ENCODE measurements at regions not wholly inside any gene's neighbourhood (a gene's known extent, or its start where the extent isn't known, plus 50 kb on each side); places are given as distances from the start of the nearest gene placed in this dataset.

GRCh38 chr5:118441956-118442355 is 546.4 kb downstream of the DTWD2 start (continued):
- no peak for TF ChIP-seq CREB1 (IDR thresholded peaks at IDR 0.05; ENCODE audit: low read depth)
- TF ChIP-seq HDAC6 (IDR thresholded peaks at IDR 0.05; ENCODE audit: unreplicated experiment), result no peak
- no peak for TF ChIP-seq FOS (IDR thresholded peaks at IDR 0.05; ENCODE audit: borderline replicate concordance, extremely low read depth, insufficient read length)

- ChIA-PET SMC1A (ENCODE audit: uncharacterized antibody, unreplicated experiment) (no interaction called here), RAD21 (ENCODE audit: unreplicated experiment) (no interaction called here), POLR2A (interaction anchor here (0.6 kb wide), 1 partner anchor 25 kb away, joined by 5 read pairs; no protein-coding TSS in a partner anchor), CTCF (interaction anchor here (1.6 kb wide), 1 partner anchor 10 kb away, joined by 3 read pairs; no protein-coding TSS in a partner anchor)
- Histone ChIP-seq H3K36me3 (ENCODE audit: control insufficient read depth in 2 of 2, insufficient read depth in 2 of 2, low read length in 1 of 2) (no peaks in the 10 kb centered on the region), H4K20me1 (ENCODE audit: control insufficient read depth, insufficient read depth) (no peaks in the 10 kb centered on the region), H2AFZ (ENCODE audit: control insufficient read depth, low read depth, low read length) (no peak overlapping the region), H3K9ac (ENCODE audit: control insufficient read depth, insufficient read depth, low read length) (no peak overlapping the region), H3K9me3 (replicated peaks; ENCODE audit: control insufficient read depth, insufficient read depth, low read length) (no peaks in the 10 kb centered on the region), H3K4me3 (no peak overlapping the region), H3K27me3 (replicated peaks in 1 of 2; ENCODE audit: control insufficient read depth in 2 of 2, insufficient read depth in 2 of 2, low read length in 1 of 2) (no peaks in the 10 kb centered on the region), H3K4me2 (ENCODE audit: control insufficient read depth, insufficient read depth) (no peak overlapping the region), H3K27ac (ENCODE audit: control insufficient read depth, insufficient read depth) (no peak overlapping the region), H3K79me2 (ENCODE audit: control insufficient read depth, insufficient read depth, low read length) (no peaks in the 10 kb centered on the region), H3K4me1 (ENCODE audit: control insufficient read depth, insufficient read depth, low read length) (no peaks in the 10 kb centered on the region)
- in situ Hi-C loops (cut with MboI), result no loop called here
- FAIRE-seq, result no peak
- no peak for DNase-seq (ENCODE audit: low read depth, low spot score)
- no TSS peak for BruUV-seq (replicated peaks)
- no peak for ATAC-seq
- TF ChIP-seq TARDBP (IDR thresholded peaks at IDR 0.05; ENCODE audit: borderline replicate concordance), result no peak
- TF ChIP-seq DPF2 (IDR thresholded peaks at IDR 0.05), result no peak
- 33% methylated on average over 4 of the region's 4 CpGs for WGBS (ENCODE audit: insufficient coverage, insufficient replicate concordance, low lambda C conversion rate, missing lambda C conversion rate)
- intact Hi-C loops (cut with micrococcal nuclease; ENCODE audit: unreplicated experiment), result no loop called here
Measured at GRCh38 chr5:118441034-118441433, 547.3 kb downstream of the DTWD2 start.

DNA sequence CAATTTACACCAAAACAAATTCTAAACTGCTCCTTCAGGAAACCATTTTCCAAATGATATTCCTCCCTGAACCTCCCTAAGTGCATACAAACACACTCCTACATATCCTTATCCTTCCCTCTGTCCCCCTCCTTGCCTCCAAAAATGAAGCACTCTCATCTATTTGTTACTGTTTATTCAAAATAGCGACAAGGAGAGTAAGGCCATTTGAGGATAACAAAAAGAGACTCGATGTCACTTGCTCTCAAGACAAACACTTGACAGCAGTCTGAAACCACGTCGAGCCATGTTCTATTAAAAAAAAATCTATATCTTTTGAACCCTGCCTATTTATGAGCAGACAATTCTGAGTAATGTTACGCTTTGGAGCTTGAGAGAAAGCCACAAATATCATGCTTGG is 547.9 kb downstream of the DTWD2 start:
- Histone ChIP-seq H3K4me1 (ENCODE audit: control insufficient read depth, insufficient read depth, low read length) (no peaks in the 10 kb centered on the region), H3K4me3 (no peak overlapping the region), H3K9ac (ENCODE audit: control insufficient read depth, insufficient read depth, low read length) (no peak overlapping the region), H3K27me3 (replicated peaks in 1 of 2; ENCODE audit: control insufficient read depth in 2 of 2, insufficient read depth in 2 of 2, low read length in 1 of 2) (no peaks in the 10 kb centered on the region), H3K4me2 (ENCODE audit: control insufficient read depth, insufficient read depth) (no peak overlapping the region), H3K9me3 (replicated peaks; ENCODE audit: control insufficient read depth, insufficient read depth, low read length) (no peaks in the 10 kb centered on the region), H3K36me3 (ENCODE audit: control insufficient read depth in 2 of 2, insufficient read depth in 2 of 2, low read length in 1 of 2) (no peaks in the 10 kb centered on the region), H4K20me1 (ENCODE audit: control insufficient read depth, insufficient read depth) (no peaks in the 10 kb centered on the region), H3K79me2 (ENCODE audit: control insufficient read depth, insufficient read depth, low read length) (no peaks in the 10 kb centered on the region), H2AFZ (ENCODE audit: control insufficient read depth, low read depth, low read length) (no peak overlapping the region), H3K27ac (ENCODE audit: control insufficient read depth, insufficient read depth) (no peak overlapping the region)
- TF ChIP-seq CBX3 (IDR thresholded peaks at IDR 0.05; ENCODE audit: borderline replicate concordance, low read depth) (no peak), SP1 (IDR thresholded peaks at IDR 0.05; ENCODE audit: low read depth, low read length) (no peak), FOXM1 (IDR thresholded peaks at IDR 0.05; ENCODE audit: low read depth, low read length) (no peak)
- RAD21 ChIA-PET (ENCODE audit: unreplicated experiment), result no interaction called here
- CTCF ChIA-PET, result interaction anchor here (1.6 kb wide), 1 partner anchor 10 kb away, joined by 3 read pairs; no protein-coding TSS in a partner anchor
- FAIRE-seq, result no peak
- BruUV-seq (replicated peaks), result no TSS peak
- no peak for DNase-seq (ENCODE audit: low read depth, low spot score)
- in situ Hi-C loops (cut with MboI), result no loop called here
- SMC1A ChIA-PET (ENCODE audit: uncharacterized antibody, unreplicated experiment), result no interaction called here
- POLR2A ChIA-PET, result no interaction called here
- no peak for ATAC-seq
- intact Hi-C loops (cut with micrococcal nuclease; ENCODE audit: unreplicated experiment), result no loop called here
- 14% methylated on average over 5 of the region's 5 CpGs for WGBS (ENCODE audit: insufficient coverage, insufficient replicate concordance, low lambda C conversion rate, missing lambda C conversion rate)

Data from GM12878 (cell line).